ENCODE measurements at regions not wholly inside any gene's neighbourhood (a gene's known extent, or its start where the extent isn't known, plus 50 kb on each side); places are given as distances from the start of the nearest gene placed in this dataset.

DNA sequence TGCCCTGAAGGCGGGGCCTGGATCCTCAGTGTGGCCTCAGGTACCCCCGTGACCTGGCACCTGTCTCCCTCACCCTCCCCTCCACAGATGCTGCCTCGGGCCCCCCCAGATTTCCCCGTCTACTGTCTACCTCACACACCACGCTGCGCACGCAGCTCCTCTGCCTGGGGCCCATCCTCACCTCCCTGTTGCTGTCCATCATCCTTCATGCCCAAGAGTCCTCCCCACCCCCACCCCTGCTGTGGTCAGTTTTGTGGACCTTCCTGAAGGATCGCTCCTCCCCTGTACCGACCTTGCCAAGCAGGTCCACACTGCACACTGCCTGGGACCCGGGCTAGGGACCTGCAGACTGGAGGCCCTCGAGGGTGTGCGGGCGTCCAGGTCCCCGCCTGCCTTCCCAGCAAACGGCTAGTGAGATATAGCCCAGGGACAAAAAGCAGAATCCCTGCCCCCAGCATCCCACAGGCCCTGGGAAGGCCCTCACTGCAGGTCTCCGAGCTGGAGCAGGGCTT lies 197.4 kb upstream of the DIO3 start:
- no peaks in the 10 kb centered on the region for H3K9me3 ChIP-seq (replicated peaks; ENCODE audit: control insufficient read depth, insufficient read depth, low read length)
- H3K36me3 ChIP-seq (ENCODE audit: control insufficient read depth in 2 of 2, extremely low read depth in 1 of 2, insufficient read depth in 2 of 2, low read length in 2 of 2): no peaks in the 10 kb centered on the region
- BruUV-seq (replicated peaks): no TSS peak
- CTCF ChIA-PET: no interaction called here
- TF ChIP-seq FOS (IDR thresholded peaks at IDR 0.05; ENCODE audit: borderline replicate concordance, insufficient read depth, low read length) (no peak), JUN (IDR thresholded peaks at IDR 0.05; ENCODE audit: borderline replicate concordance, insufficient read depth, insufficient read length, low read depth) (no peak), POLR2A (IDR thresholded peaks at IDR 0.05; ENCODE audit: low read depth, low read length) (no peak)
- DNase-seq (ENCODE audit: low read depth, low spot score) (no peak), FAIRE-seq (no peak)
- no peaks in the 10 kb centered on the region for H3K4me1 ChIP-seq (ENCODE audit: control insufficient read depth, extremely low read depth, insufficient read depth, low read length)
- intact Hi-C loops (cut with micrococcal nuclease) (no loop called here), dilution Hi-C loops (cut with MboI; ENCODE audit: extremely low pct_ligation_motif_present, low sequenced_read_pairs) (no loop called here)
- H4K20me1 ChIP-seq (replicated peaks; ENCODE audit: control insufficient read depth, extremely low read depth, insufficient read depth, low read length): no peaks in the 10 kb centered on the region
- no peak overlapping the region for H3K9ac ChIP-seq (replicated peaks; ENCODE audit: extremely low read depth, insufficient read depth, low read length)
- H3K79me2 ChIP-seq (ENCODE audit: control insufficient read depth, insufficient read depth, low read length): no peaks in the 10 kb centered on the region
- H3K9me1 ChIP-seq (replicated peaks; ENCODE audit: control insufficient read depth, extremely low read depth, insufficient read depth, low read length): no peaks in the 10 kb centered on the region
- H3K27ac ChIP-seq (ENCODE audit: insufficient read depth, low read depth, low read length): no peak overlapping the region
- H3K27me3 ChIP-seq (ENCODE audit: control insufficient read depth in 2 of 2, insufficient read depth in 2 of 2, low read length in 2 of 2): no peaks in the 10 kb centered on the region
- POLR2A ChIA-PET: no interaction called here
- H3K4me2 ChIP-seq (ENCODE audit: insufficient read depth, low read length): no peak overlapping the region
- H3K4me3 ChIP-seq (replicated peaks in 1 of 3; ENCODE audit: insufficient read depth in 1 of 3, low read depth in 1 of 3, low read length in 3 of 3): no peak overlapping the region
- H2AFZ ChIP-seq (ENCODE audit: low read depth, low read length): no peak overlapping the region

DNA sequence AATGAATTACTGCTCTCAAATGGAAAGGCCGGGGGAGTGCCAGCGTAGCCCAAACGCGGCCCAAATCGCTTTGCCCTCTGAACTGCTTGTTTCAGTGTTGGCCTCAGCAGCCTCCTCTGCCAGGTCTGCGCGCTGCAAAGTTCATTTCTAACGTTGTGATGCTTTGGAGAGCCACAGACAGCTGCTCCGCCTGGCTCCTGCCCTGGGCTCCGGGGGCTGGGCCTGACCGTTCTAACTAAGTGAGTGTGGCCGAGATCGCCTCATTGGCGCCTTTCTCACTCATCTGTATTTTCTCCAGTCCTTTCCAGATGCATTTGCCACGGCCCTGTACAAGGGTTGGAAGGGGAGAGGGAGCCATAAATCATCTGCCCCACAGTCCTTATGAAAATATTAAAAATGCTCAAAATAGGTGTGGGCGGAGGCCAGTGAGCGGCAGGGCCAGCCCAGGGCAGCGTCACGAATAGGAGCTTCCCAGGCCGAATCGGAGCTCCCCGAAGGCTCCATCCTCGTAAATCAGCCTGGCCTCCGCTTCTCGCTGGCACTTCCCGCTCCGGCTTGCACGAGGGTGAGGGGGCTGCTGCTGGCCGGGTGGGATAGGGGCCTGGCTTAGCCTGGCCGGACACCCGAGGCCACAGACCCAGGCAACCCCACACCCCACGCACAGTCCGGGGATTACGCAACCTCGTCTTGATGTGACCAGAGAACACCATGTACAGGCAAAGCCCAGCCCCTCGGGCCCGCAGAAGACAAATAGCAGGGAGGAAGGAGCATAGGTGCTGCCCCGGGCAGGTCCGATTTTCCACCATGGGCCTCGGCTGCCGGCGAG lies 196.6 kb upstream of the DIO3 start:
- Histone ChIP-seq H3K9ac (replicated peaks; ENCODE audit: extremely low read depth, insufficient read depth, low read length) (no peak overlapping the region), H3K36me3 (ENCODE audit: control insufficient read depth in 2 of 2, extremely low read depth in 1 of 2, insufficient read depth in 2 of 2, low read length in 2 of 2) (no peaks in the 10 kb centered on the region), H3K27ac (ENCODE audit: insufficient read depth, low read depth, low read length) (no peak overlapping the region), H3K9me1 (replicated peaks; ENCODE audit: control insufficient read depth, extremely low read depth, insufficient read depth, low read length) (no peaks in the 10 kb centered on the region), H3K4me1 (ENCODE audit: control insufficient read depth, extremely low read depth, insufficient read depth, low read length) (no peaks in the 10 kb centered on the region), H3K79me2 (ENCODE audit: control insufficient read depth, insufficient read depth, low read length) (no peaks in the 10 kb centered on the region), H4K20me1 (replicated peaks; ENCODE audit: control insufficient read depth, extremely low read depth, insufficient read depth, low read length) (no peaks in the 10 kb centered on the region), H3K9me3 (replicated peaks; ENCODE audit: control insufficient read depth, insufficient read depth, low read length) (no peaks in the 10 kb centered on the region), H3K4me2 (ENCODE audit: insufficient read depth, low read length) (no peak overlapping the region), H2AFZ (ENCODE audit: low read depth, low read length) (no peak overlapping the region), H3K27me3 (ENCODE audit: control insufficient read depth in 2 of 2, insufficient read depth in 2 of 2, low read length in 2 of 2) (no peaks in the 10 kb centered on the region), H3K4me3 (replicated peaks in 1 of 3; ENCODE audit: insufficient read depth in 1 of 3, low read depth in 1 of 3, low read length in 3 of 3) (no peak overlapping the region)
- intact Hi-C loops (cut with micrococcal nuclease): no loop called here
- ChIA-PET POLR2A (no interaction called here), CTCF (no interaction called here)
- no peak for DNase-seq (ENCODE audit: low read depth, low spot score)
- no TSS peak for BruUV-seq (replicated peaks)
- TF ChIP-seq GATA2 (IDR thresholded peaks at IDR 0.05; ENCODE audit: insufficient read depth, insufficient read length, low read depth, low read length) (no peak), JUN (IDR thresholded peaks at IDR 0.05; ENCODE audit: borderline replicate concordance, insufficient read depth, insufficient read length, low read depth) (no peak), POLR2AphosphoS5 (IDR thresholded peaks at IDR 0.05; ENCODE audit: insufficient read depth, low read depth, low read length) (no peak), POLR2A (IDR thresholded peaks at IDR 0.05; ENCODE audit: low read depth, low read length) (no peak), MYC (IDR thresholded peaks at IDR 0.05; ENCODE audit: low read depth, low read length) (no peak), FOS (IDR thresholded peaks at IDR 0.05; ENCODE audit: borderline replicate concordance, insufficient read depth, low read length) (no peak), EZH2 (IDR thresholded peaks at IDR 0.05; ENCODE audit: borderline replicate concordance, low read depth, low read length, severe bottlenecking) (no peak)
- TF ChIP-seq, protein P1, sequence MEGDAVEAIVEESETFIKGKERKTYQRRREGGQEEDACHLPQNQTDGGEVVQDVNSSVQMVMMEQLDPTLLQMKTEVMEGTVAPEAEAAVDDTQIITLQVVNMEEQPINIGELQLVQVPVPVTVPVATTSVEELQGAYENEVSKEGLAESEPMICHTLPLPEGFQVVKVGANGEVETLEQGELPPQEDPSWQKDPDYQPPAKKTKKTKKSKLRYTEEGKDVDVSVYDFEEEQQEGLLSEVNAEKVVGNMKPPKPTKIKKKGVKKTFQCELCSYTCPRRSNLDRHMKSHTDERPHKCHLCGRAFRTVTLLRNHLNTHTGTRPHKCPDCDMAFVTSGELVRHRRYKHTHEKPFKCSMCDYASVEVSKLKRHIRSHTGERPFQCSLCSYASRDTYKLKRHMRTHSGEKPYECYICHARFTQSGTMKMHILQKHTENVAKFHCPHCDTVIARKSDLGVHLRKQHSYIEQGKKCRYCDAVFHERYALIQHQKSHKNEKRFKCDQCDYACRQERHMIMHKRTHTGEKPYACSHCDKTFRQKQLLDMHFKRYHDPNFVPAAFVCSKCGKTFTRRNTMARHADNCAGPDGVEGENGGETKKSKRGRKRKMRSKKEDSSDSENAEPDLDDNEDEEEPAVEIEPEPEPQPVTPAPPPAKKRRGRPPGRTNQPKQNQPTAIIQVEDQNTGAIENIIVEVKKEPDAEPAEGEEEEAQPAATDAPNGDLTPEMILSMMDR (IDR thresholded peaks at IDR 0.05; ENCODE audit: extremely low read depth in 1 of 2, insufficient read depth in 1 of 2, low read depth in 1 of 2, low read length in 2 of 2): no peak
- TF ChIP-seq, protein P2, sequence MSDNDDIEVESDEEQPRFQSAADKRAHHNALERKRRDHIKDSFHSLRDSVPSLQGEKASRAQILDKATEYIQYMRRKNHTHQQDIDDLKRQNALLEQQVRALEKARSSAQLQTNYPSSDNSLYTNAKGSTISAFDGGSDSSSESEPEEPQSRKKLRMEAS (IDR thresholded peaks at IDR 0.05; ENCODE audit: insufficient read depth, insufficient read length): no peak
- dilution Hi-C loops (cut with MboI; ENCODE audit: extremely low pct_ligation_motif_present, low sequenced_read_pairs): no loop called here
- no peak for FAIRE-seq

Data from endothelial cell of umbilical vein (primary cell).